AG04449 (cell line): ENCODE measurements at regions not wholly inside any gene's neighbourhood (a gene's known extent, or its start where the extent isn't known, plus 50 kb on each side); places are given as distances from the start of the nearest gene placed in this dataset.

Source experiments
- CTCF ChIA-PET: fragments of 350-600 bp; formaldehyde crosslinking; extraction: SDS; loops from one replicate; lab custom pipeline; 2021; ENCODE audit warnings: antibody characterized with exemption; lab: Yijun Ruan, JAX
- POLR2A ChIA-PET: fragments of 400-600, 350-600 bp; formaldehyde crosslinking; extraction: SDS; loops from one replicate; lab custom pipeline; 2020; ENCODE audit warnings: antibody characterized with exemption, inconsistent platforms; lab: Yijun Ruan, JAX
- DNase-seq: peaks from one replicate; pipeline ENCODE4 v3.0.0-alpha.2; 2010; ENCODE audit warnings: low read depth, low spot score
- H3K4me3 ChIP-seq: 2 replicates; pipeline ENCODE4 v1.5.1; 2011; ENCODE audit warnings: low read depth, mild to moderate bottlenecking, control low read depth, low read length
- CTCF ChIP-seq: IDR thresholded peaks from one replicate; pipeline ENCODE4 v1.5.1; 2011; ENCODE audit warnings: mild to moderate bottlenecking, moderate library complexity, low read length, control low read depth, inconsistent platforms; ENCODE audit not compliant: insufficient read depth; ENCODE audit errors: missing control alignments

- no peak for TF ChIP-seq CTCF
- H3K4me3 ChIP-seq: no peak overlapping the region
- DNase-seq: no peak
- CTCF ChIA-PET: no interaction called here
- POLR2A ChIA-PET: no interaction called here
Observed at GRCh38 chr3:40845447-40845846, 320.7 kb downstream of the ZNF621 start.

GRCh38 chr3:40845916-40846315 lies 321.2 kb downstream of the ZNF621 start:
- POLR2A ChIA-PET: no interaction called here
- no peak for TF ChIP-seq CTCF
- H3K4me3 ChIP-seq: no peak overlapping the region
- DNase-seq: no peak
- CTCF ChIA-PET: no interaction called here

GRCh38 chr3:40846451-40846850 lies 321.7 kb downstream of the ZNF621 start:
- CTCF ChIA-PET: no interaction called here
- DNase-seq: no peak
- no peak for TF ChIP-seq CTCF
- POLR2A ChIA-PET: no interaction called here
- no peak overlapping the region for H3K4me3 ChIP-seq

- DNase-seq: no peak
- no peak overlapping the region for H3K4me3 ChIP-seq
- ChIA-PET POLR2A (no interaction called here), CTCF (no interaction called here)
- no peak for TF ChIP-seq CTCF
Observed at GRCh38 chr3:40847551-40847992, 322.8 kb downstream of the ZNF621 start.

- no peak for DNase-seq
- ChIA-PET CTCF (no interaction called here), POLR2A (no interaction called here)
- no peak for TF ChIP-seq CTCF
- H3K4me3 ChIP-seq: no peak overlapping the region
Observed at GRCh38 chr3:40848421-40848820, 323.7 kb downstream of the ZNF621 start.

GRCh38 chr3:40850861-40851260 lies 326.1 kb downstream of the ZNF621 start:
- TF ChIP-seq CTCF: no peak
- ChIA-PET CTCF (no interaction called here), POLR2A (no interaction called here)

More at GRCh38 chr3:40850861-40851260, 326.1 kb downstream of the ZNF621 start:
- H3K4me3 ChIP-seq: no peak overlapping the region
- DNase-seq: no peak
